OCI-LY7 (cell line): ENCODE measurements at regions not wholly inside any gene's neighbourhood (a gene's known extent, or its start where the extent isn't known, plus 50 kb on each side); places are given as distances from the start of the nearest gene placed in this dataset.

Source experiments
- EZH2phosphoT487 ChIP-seq: fragments of 200-600 bp; sonication (generic); IDR thresholded peaks from 2 replicates; pipeline ENCODE4 v1.6.1; 2018; ENCODE audit warnings: low read depth, borderline replicate concordance, mild to moderate bottlenecking, mixed run types, antibody characterized with exemption, low read length, moderate library complexity, mixed read lengths
- TF ChIP-seq, protein P1 (sequence below): fragments of 200-600 bp; sonication (generic); conservative IDR thresholded peaks from 2 replicates; pipeline ENCODE4 v1.5.1; 2014; ENCODE audit warnings: mild to moderate bottlenecking, antibody characterized with exemption, low read length, moderate library complexity, mixed read lengths

DNA sequence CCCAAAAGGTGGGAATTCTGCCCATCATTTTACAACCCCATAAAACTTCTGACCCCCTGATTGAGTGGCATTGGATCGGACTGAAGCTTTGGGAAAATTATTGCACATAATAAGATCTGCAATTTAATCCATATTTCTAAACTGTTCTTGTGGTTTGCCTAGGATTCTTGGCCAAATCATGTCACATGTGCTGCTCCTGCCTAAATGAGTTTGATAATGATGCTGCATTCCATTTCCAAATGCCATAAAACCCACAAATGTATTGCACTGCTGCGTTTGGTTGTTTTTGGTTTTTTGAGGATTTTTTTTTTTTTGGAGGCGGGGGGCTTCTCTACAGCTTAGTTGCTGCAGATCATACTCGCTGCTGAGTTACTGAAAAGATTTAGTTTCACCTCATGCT lies 153.6 kb downstream of the QDPR start:
- TF ChIP-seq, protein P1, sequence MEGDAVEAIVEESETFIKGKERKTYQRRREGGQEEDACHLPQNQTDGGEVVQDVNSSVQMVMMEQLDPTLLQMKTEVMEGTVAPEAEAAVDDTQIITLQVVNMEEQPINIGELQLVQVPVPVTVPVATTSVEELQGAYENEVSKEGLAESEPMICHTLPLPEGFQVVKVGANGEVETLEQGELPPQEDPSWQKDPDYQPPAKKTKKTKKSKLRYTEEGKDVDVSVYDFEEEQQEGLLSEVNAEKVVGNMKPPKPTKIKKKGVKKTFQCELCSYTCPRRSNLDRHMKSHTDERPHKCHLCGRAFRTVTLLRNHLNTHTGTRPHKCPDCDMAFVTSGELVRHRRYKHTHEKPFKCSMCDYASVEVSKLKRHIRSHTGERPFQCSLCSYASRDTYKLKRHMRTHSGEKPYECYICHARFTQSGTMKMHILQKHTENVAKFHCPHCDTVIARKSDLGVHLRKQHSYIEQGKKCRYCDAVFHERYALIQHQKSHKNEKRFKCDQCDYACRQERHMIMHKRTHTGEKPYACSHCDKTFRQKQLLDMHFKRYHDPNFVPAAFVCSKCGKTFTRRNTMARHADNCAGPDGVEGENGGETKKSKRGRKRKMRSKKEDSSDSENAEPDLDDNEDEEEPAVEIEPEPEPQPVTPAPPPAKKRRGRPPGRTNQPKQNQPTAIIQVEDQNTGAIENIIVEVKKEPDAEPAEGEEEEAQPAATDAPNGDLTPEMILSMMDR: no peak
- no peak for TF ChIP-seq EZH2phosphoT487
